IMR-90 (cell line): ENCODE measurements at regions not wholly inside any gene's neighbourhood (a gene's known extent, or its start where the extent isn't known, plus 50 kb on each side); places are given as distances from the start of the nearest gene placed in this dataset.

Source experiments
- ATAC-seq: fragments of 200-7000 bp; cut with Tn5 transposase; 2 replicates; pipeline ENCODE4 v1.9.1; 2020; ENCODE audit warnings: low read depth, mild to moderate bottlenecking, moderate library complexity
- BruUV-seq: library from RNA; stranded (reverse); fragments of 400-500 nt; replicated peaks from 2 replicates; lab custom pipeline; 2021; lab: Mats Ljungman, UMichigan
- CTCF ChIA-PET: fragments of 300-600 bp; formaldehyde crosslinking; extraction: SDS; loops from one replicate; lab custom pipeline; 2021; ENCODE audit warnings: antibody characterized with exemption; lab: Yijun Ruan, JAX
- POLR2A ChIA-PET: fragments of 300-600 bp; sonication (Branson Sonifier 250); formaldehyde crosslinking; loops from one replicate; lab custom pipeline; 2022; ENCODE audit warnings: antibody characterized with exemption; ENCODE audit not compliant: unreplicated experiment; lab: Charles Lee
- DNase-seq: peaks from one replicate; pipeline ENCODE4 v3.0.0; 2013
- H2AFZ ChIP-seq: replicated peaks from 2 replicates; pipeline ENCODE3; 2013; ENCODE audit warnings: low read length, mild to moderate bottlenecking; ENCODE audit not compliant: poor library complexity
- H2AK5ac ChIP-seq: 2 replicates; pipeline ENCODE4 v1.6.1; 2013; ENCODE audit warnings: low read depth, low read length, inconsistent platforms
- H2AK9ac ChIP-seq: replicated peaks from 2 replicates; pipeline ENCODE3; 2013; ENCODE audit warnings: mild to moderate bottlenecking, low read depth, low read length, moderate library complexity; ENCODE audit not compliant: poor library complexity
- H2BK120ac ChIP-seq: 2 replicates; pipeline ENCODE4 v1.6.1; 2013; ENCODE audit warnings: low read depth, low read length, inconsistent platforms
- H2BK15ac ChIP-seq: 3 replicates; pipeline ENCODE4 v1.6.1; 2013; ENCODE audit warnings: low read depth, low read length, inconsistent platforms
- H2BK20ac ChIP-seq: 2 replicates; pipeline ENCODE4 v1.6.1; 2013; ENCODE audit warnings: low read depth, mild to moderate bottlenecking, inconsistent platforms, low read length, moderate library complexity
- H2BK5ac ChIP-seq: 2 replicates; pipeline ENCODE4 v1.6.1; 2013; ENCODE audit warnings: mild to moderate bottlenecking, low read depth, low read length, inconsistent platforms; ENCODE audit not compliant: poor library complexity, severe bottlenecking
- H3K14ac ChIP-seq: replicated peaks from 2 replicates; pipeline ENCODE4 v1.6.1; 2013; ENCODE audit warnings: low read depth, low read length, inconsistent platforms
- H3K18ac ChIP-seq: 2 replicates; pipeline ENCODE4 v1.6.1; 2013; ENCODE audit warnings: low read depth, low read length, control low read depth
- H3K23ac ChIP-seq: 2 replicates; pipeline ENCODE4 v1.6.1; 2013; ENCODE audit warnings: low read depth, low read length, inconsistent platforms
- H3K27ac ChIP-seq: 2 replicates; pipeline ENCODE4 v1.5.1; 2013; ENCODE audit warnings: mild to moderate bottlenecking, control low read depth, low read length; ENCODE audit not compliant: insufficient read depth
- H3K27me3 ChIP-seq: 2 replicates; pipeline ENCODE4 v1.6.1; 2013; ENCODE audit warnings: low read length; ENCODE audit not compliant: control insufficient read depth, insufficient read depth
- H3K36me3 ChIP-seq: 2 replicates; pipeline ENCODE4 v1.6.1; 2013; ENCODE audit warnings: low read length, mixed read lengths; ENCODE audit not compliant: control insufficient read depth, insufficient read depth
- H3K4ac ChIP-seq: 2 replicates; pipeline ENCODE4 v1.6.1; 2013; ENCODE audit warnings: low read depth, low read length, inconsistent platforms
- H3K4me1 ChIP-seq: 2 replicates; pipeline ENCODE4 v1.6.1; 2013; ENCODE audit warnings: low read length, mixed read lengths; ENCODE audit not compliant: control insufficient read depth, insufficient read depth
- H3K4me2 ChIP-seq: 2 replicates; pipeline ENCODE4 v1.6.1; 2013; ENCODE audit warnings: low read depth, mild to moderate bottlenecking, control low read depth, low read length, moderate library complexity
- H3K4me3 ChIP-seq: 2 replicates; pipeline ENCODE4 v1.5.1; 2013; ENCODE audit warnings: low read depth, mild to moderate bottlenecking, control low read depth, low read length, moderate library complexity; ENCODE audit not compliant: insufficient read depth
- H3K56ac ChIP-seq: 2 replicates; pipeline ENCODE4 v1.6.1; 2013; ENCODE audit warnings: low read length, inconsistent platforms; ENCODE audit not compliant: insufficient read depth; ENCODE audit errors: extremely low read depth
- H3K79me1 ChIP-seq, 2 experiments: 2 replicates each; pipeline ENCODE4 v1.6.1; 2013; ENCODE audit warnings: low read length in 2 of 2, inconsistent platforms in 1 of 2, low read depth in 1 of 2
- H3K9ac ChIP-seq: 2 replicates; pipeline ENCODE4 v1.6.1; 2013; ENCODE audit warnings: low read depth, low read length, control low read depth
- H3K9me1 ChIP-seq: 2 replicates; pipeline ENCODE4 v1.6.1; 2013; ENCODE audit warnings: low read length, inconsistent platforms; ENCODE audit not compliant: insufficient read depth
- H3K9me3 ChIP-seq: 2 replicates; pipeline ENCODE4 v1.6.1; 2013; ENCODE audit warnings: low read length; ENCODE audit not compliant: control insufficient read depth, insufficient read depth
- H4K20me1 ChIP-seq: 2 replicates; pipeline ENCODE4 v1.6.1; 2013; ENCODE audit warnings: low read length, inconsistent platforms; ENCODE audit not compliant: insufficient read depth
- H4K5ac ChIP-seq: 2 replicates; pipeline ENCODE4 v1.6.1; 2013; ENCODE audit warnings: mild to moderate bottlenecking, low read depth, low read length, control low read depth
- H4K8ac ChIP-seq, 2 experiments: 2 replicates each; pipeline ENCODE4 v1.6.1; 2013; ENCODE audit warnings: low read depth in 2 of 2, low read length in 2 of 2, control low read depth in 1 of 2, inconsistent platforms in 1 of 2
- H4K91ac ChIP-seq: 2 replicates; pipeline ENCODE4 v1.6.1; 2013; ENCODE audit warnings: low read depth, low read length, inconsistent platforms; ENCODE audit not compliant: insufficient read depth
- BHLHE40 ChIP-seq: fragments of 150-350 bp; IDR thresholded peaks from 2 replicates; pipeline ENCODE4 v1.6.1; 2016; ENCODE audit warnings: mild to moderate bottlenecking, low read depth, low read length
- CEBPB ChIP-seq: IDR thresholded peaks from 2 replicates; pipeline ENCODE4 v1.6.1; 2012; ENCODE audit warnings: low read depth, low read length, improper control_type of control experiment
- CHD1 ChIP-seq: IDR thresholded peaks from 2 replicates; pipeline ENCODE4 v1.6.1; 2012; ENCODE audit warnings: low read depth, low read length, improper control_type of control experiment
- CTCF ChIP-seq: conservative IDR thresholded peaks from 2 replicates; pipeline ENCODE4 v1.5.1; 2012; ENCODE audit warnings: mild to moderate bottlenecking, low read depth, low read length, improper control_type of control experiment
- ELK1 ChIP-seq: fragments of 150-350 bp; IDR thresholded peaks from 2 replicates; pipeline ENCODE4 v1.6.1; 2016; ENCODE audit warnings: low read depth, mild to moderate bottlenecking, low read length, moderate library complexity, borderline replicate concordance
- FOS ChIP-seq: fragments of 150-350 bp; IDR thresholded peaks from 2 replicates; pipeline ENCODE4 v1.6.1; 2016; ENCODE audit warnings: low read depth, low read length
- MAFK ChIP-seq: IDR thresholded peaks from 2 replicates; pipeline ENCODE4 v1.6.1; 2012; ENCODE audit warnings: low read depth, low read length, improper control_type of control experiment
- MAZ ChIP-seq: IDR thresholded peaks from 2 replicates; pipeline ENCODE4 v1.6.1; 2012; ENCODE audit warnings: low read depth, mild to moderate bottlenecking, low read length, improper control_type of control experiment, moderate library complexity, borderline replicate concordance
- MXI1 ChIP-seq: IDR thresholded peaks from 2 replicates; pipeline ENCODE4 v1.6.1; 2012; ENCODE audit warnings: low read depth, mild to moderate bottlenecking, low read length, moderate library complexity, borderline replicate concordance
- NFE2L2 ChIP-seq: fragments of 150-350 bp; IDR thresholded peaks from 2 replicates; pipeline ENCODE4 v1.6.1; 2016; ENCODE audit warnings: low read depth, mild to moderate bottlenecking, low read length
- POLR2A ChIP-seq: IDR thresholded peaks from 2 replicates; pipeline ENCODE4 v1.6.1; 2012; ENCODE audit warnings: mild to moderate bottlenecking, low read depth, low read length
- RAD21 ChIP-seq: IDR thresholded peaks from 2 replicates; pipeline ENCODE4 v1.6.1; 2012; ENCODE audit warnings: low read length, improper control_type of control experiment
- RCOR1 ChIP-seq: IDR thresholded peaks from 2 replicates; pipeline ENCODE4 v1.6.1; 2012; ENCODE audit warnings: mild to moderate bottlenecking, low read length, improper control_type of control experiment; ENCODE audit not compliant: insufficient replicate concordance
- RFX5 ChIP-seq: IDR thresholded peaks from 2 replicates; pipeline ENCODE4 v1.8.0; 2012; ENCODE audit warnings: low read depth, mild to moderate bottlenecking, low read length, moderate library complexity
- SMC3 ChIP-seq: fragments of 150-350 bp; IDR thresholded peaks from 2 replicates; pipeline ENCODE4 v1.6.1; 2016; ENCODE audit warnings: low read depth, mild to moderate bottlenecking, antibody characterized with exemption, low read length, moderate library complexity
- USF2 ChIP-seq: fragments of 150-350 bp; IDR thresholded peaks from 2 replicates; pipeline ENCODE4 v1.6.1; 2017; ENCODE audit warnings: mild to moderate bottlenecking, antibody characterized with exemption, low read length, low read depth
- WGBS, 2 experiments: methylation state at CpG; one replicate each; pipeline versions ENCODE4 v1.1.5 to v1.1.7; 2013; ENCODE audit warnings: missing lambda C conversion rate in 2 of 2; ENCODE audit not compliant: insufficient read length in 1 of 2; ENCODE audit errors: extremely low coverage in 2 of 2; 5-methylcytosine and 5-hydroxymethylcytosine counted together
- dilution Hi-C: fragments of 300-500 bp; cut with HindIII; formaldehyde crosslinking; loops from one replicate; pipeline ENCODE4 v1.14.3; 2018; ENCODE audit warnings: low sequenced_read_pairs; ENCODE audit not compliant: unreplicated experiment
- in situ Hi-C: fragments of 300-500 bp; cut with MboI; formaldehyde crosslinking; loops from 3 replicates; pipeline ENCODE4 v1.14.3; 2019; ENCODE audit warnings: low sequenced_read_pairs, inconsistent platforms, mixed read lengths
- intact Hi-C: fragments of 100-400 bp; cut with micrococcal nuclease; formaldehyde crosslinking; loops from 2 replicates; pipeline ENCODE4 v1.10.0; 2022

DNA sequence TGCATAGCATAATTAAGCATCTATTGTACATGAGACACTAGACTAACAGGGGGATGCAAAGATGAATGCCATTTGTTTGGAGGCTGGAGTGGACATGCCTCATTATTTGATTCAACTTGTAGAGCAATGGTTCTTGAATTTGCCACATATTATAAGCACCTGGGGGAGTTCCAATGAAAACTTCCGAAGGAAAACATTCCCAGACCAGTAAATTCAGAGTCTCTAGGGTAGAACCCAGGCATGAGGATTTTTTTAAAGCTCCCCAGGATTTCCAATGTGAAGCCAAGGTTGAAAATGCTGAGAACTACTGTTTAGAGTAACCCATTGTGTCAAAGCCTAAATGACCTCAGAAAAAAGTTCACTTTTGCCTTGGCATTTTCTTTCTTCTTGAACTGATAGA lies 93.9 kb upstream of the ITGA1 start:
- intact Hi-C loops: loop anchor here (2.0 to 5.0 kb wide), 2 partner anchors 95 to 223 kb away; no protein-coding TSS in a partner anchor

More for the DNA sequence above, 93.9 kb upstream of the ITGA1 start:
- no peak overlapping the region for H4K8ac ChIP-seq
- no peak overlapping the region for H3K4me2 ChIP-seq
- WGBS, 2 experiments: no CpG with 5 or more reads among the region's 1 CpG
- no peak overlapping the region for H2BK15ac ChIP-seq
- no peak overlapping the region for H2AK9ac ChIP-seq
- no peak overlapping the region for H3K23ac ChIP-seq
- no peak overlapping the region for H3K18ac ChIP-seq
- H2BK5ac ChIP-seq: no peak overlapping the region
- ATAC-seq: no peak
- H2BK20ac ChIP-seq: no peak overlapping the region
- H3K56ac ChIP-seq: no peak overlapping the region
- H4K5ac ChIP-seq: no peak overlapping the region
- POLR2A ChIA-PET: no interaction called here
- H3K27me3 ChIP-seq: no peaks in the 10 kb centered on the region
- no peak overlapping the region for H3K4me3 ChIP-seq
- no peak overlapping the region for H3K14ac ChIP-seq
- no peak overlapping the region for H3K9ac ChIP-seq
- H2BK120ac ChIP-seq: no peak overlapping the region
- H2AFZ ChIP-seq: no peak overlapping the region
- H4K91ac ChIP-seq: no peak overlapping the region
- H3K79me1 ChIP-seq: no peaks in the 10 kb centered on the region
- no peak overlapping the region for H3K4ac ChIP-seq
- BruUV-seq: no TSS peak
- DNase-seq: no peak
- in situ Hi-C loops: no loop called here
- H2AK5ac ChIP-seq: no peak overlapping the region
- no peak overlapping the region for H3K27ac ChIP-seq
- H3K4me1 ChIP-seq: peaks cover 8% of the 10 kb centered on the region
- no peak for TF ChIP-seq CTCF
- no peak for TF ChIP-seq ELK1
- TF ChIP-seq CEBPB: no peak
- no peak for TF ChIP-seq RAD21
- TF ChIP-seq RCOR1: no peak
- TF ChIP-seq BHLHE40: no peak
- TF ChIP-seq SMC3: no peak
- TF ChIP-seq USF2: no peak
- no peak for TF ChIP-seq MAZ
- TF ChIP-seq MAFK: no peak
- TF ChIP-seq RFX5: no peak
- TF ChIP-seq MXI1: no peak
- TF ChIP-seq NFE2L2: no peak
- no peak for TF ChIP-seq POLR2A
- TF ChIP-seq FOS: no peak
- no peak for TF ChIP-seq CHD1
- H3K36me3 ChIP-seq: no peaks in the 10 kb centered on the region
- no peaks in the 10 kb centered on the region for H3K9me1 ChIP-seq
- dilution Hi-C loops: no loop called here
- H4K20me1 ChIP-seq: no peaks in the 10 kb centered on the region
- no peaks in the 10 kb centered on the region for H3K9me3 ChIP-seq
- CTCF ChIA-PET: interaction anchor here (0.7 to 1.4 kb wide), 4 partner anchors 12 to 96 kb away, joined by 3 to 6 read pairs (median 4); no protein-coding TSS in a partner anchor
